Right ventricle myocardium superior (tissue), 1 donor: ENCODE measurements at regions not wholly inside any gene's neighbourhood (a gene's known extent, or its start where the extent isn't known, plus 50 kb on each side); places are given as distances from the start of the nearest gene placed in this dataset.
"Not testable (repeated sequence)": the region's sequence is repeated elsewhere in the genome, so short reads cannot be mapped to it uniquely, and the experiment has no call there.

Source experiments
- ATAC-seq: fragments of 200-7000 bp; cut with Tn5 transposase; one replicate; pipeline ENCODE4 v1.9.1; 2020; ENCODE audit warnings: mild to moderate bottlenecking; ENCODE audit not compliant: poor library complexity
- DNase-seq: peaks from one replicate; pipeline ENCODE4 v3.0.0-alpha.2; 2020
- intact Hi-C: fragments of 100-400 bp; cut with DNase I; formaldehyde crosslinking; loops from one replicate; pipeline ENCODE4 v1.11.2; 2022
- donor health status: DM: no; HTN: yes; CAD: no; lungs with severe emphysema.

GRCh38 chr16:17747081-17747756, 276.5 kb upstream of the XYLT1 start:
- DNase-seq (no peak), ATAC-seq (no peak)
- intact Hi-C loops, result no loop called here

GRCh38 chr16:17744921-17745572, 274.3 kb upstream of the XYLT1 start:
- no peak for ATAC-seq
- intact Hi-C loops, result no loop called here

GRCh38 chr16:17743578-17743977, 272.8 kb upstream of the XYLT1 start:
- DNase-seq (no peak), ATAC-seq (no peak)
- intact Hi-C loops, result no loop called here

More at GRCh38 chr16:17744921-17745572, 274.3 kb upstream of the XYLT1 start:
- no peak for DNase-seq

- DNase-seq, result no peak
- intact Hi-C loops, result no loop called here
Observed at GRCh38 chr16:17743158-17743557, 272.4 kb upstream of the XYLT1 start.

GRCh38 chr16:17735099-17735498, 264.3 kb upstream of the XYLT1 start:
- ATAC-seq, DNase-seq, intact Hi-C loops: not testable (repeated sequence)

More at GRCh38 chr16:17743158-17743557, 272.4 kb upstream of the XYLT1 start:
- ATAC-seq, result no peak

- DNase-seq (no peak), ATAC-seq (no peak)
- intact Hi-C loops, result no loop called here
Observed at GRCh38 chr16:17729820-17730219, 259.1 kb upstream of the XYLT1 start.

GRCh38 chr16:17728196-17728595, 257.4 kb upstream of the XYLT1 start:
- ATAC-seq (no peak), DNase-seq (no peak)
- intact Hi-C loops, result no loop called here

GRCh38 chr16:17724242-17724898, 253.6 kb upstream of the XYLT1 start:
- intact Hi-C loops, result no loop called here

GRCh38 chr16:17723531-17724134, 252.9 kb upstream of the XYLT1 start:
- DNase-seq (no peak), ATAC-seq (no peak)
- intact Hi-C loops, result no loop called here

More at GRCh38 chr16:17724242-17724898, 253.6 kb upstream of the XYLT1 start:
- ATAC-seq (no peak), DNase-seq (no peak)

- intact Hi-C loops, result no loop called here
- ATAC-seq (no peak), DNase-seq (no peak)
Observed at GRCh38 chr16:17718495-17718894, 247.7 kb upstream of the XYLT1 start.

GRCh38 chr16:17705847-17706246, 235.1 kb upstream of the XYLT1 start:
- DNase-seq, result no peak
- intact Hi-C loops, result no loop called here

GRCh38 chr16:17696616-17697015, 225.9 kb upstream of the XYLT1 start:
- DNase-seq (no peak), ATAC-seq (no peak)
- intact Hi-C loops, result no loop called here

More at GRCh38 chr16:17705847-17706246, 235.1 kb upstream of the XYLT1 start:
- ATAC-seq, result no peak

- intact Hi-C loops, result no loop called here
- ATAC-seq (no peak), DNase-seq (no peak)
Observed at GRCh38 chr16:17692484-17692883, 221.7 kb upstream of the XYLT1 start.

- intact Hi-C loops, result no loop called here
- DNase-seq (no peak), ATAC-seq (no peak)
Observed at GRCh38 chr16:17691899-17692176, 221.1 kb upstream of the XYLT1 start.

GRCh38 chr16:17691106-17691898, 220.5 kb upstream of the XYLT1 start:
- intact Hi-C loops, result no loop called here
- no peak for ATAC-seq
- DNase-seq, result no peak

- ATAC-seq, result no peak
- intact Hi-C loops, result no loop called here
- DNase-seq, result no peak
Observed at GRCh38 chr16:17685447-17685846, 214.7 kb upstream of the XYLT1 start.

GRCh38 chr16:17683281-17683680, 212.5 kb upstream of the XYLT1 start:
- DNase-seq (no peak), ATAC-seq (no peak)
- intact Hi-C loops, result no loop called here

- ATAC-seq (no peak), DNase-seq (no peak)
Observed at GRCh38 chr16:17676171-17676570, 205.4 kb upstream of the XYLT1 start.

GRCh38 chr16:17668386-17668785, 197.6 kb upstream of the XYLT1 start:
- no peak for ATAC-seq
- no peak for DNase-seq
- intact Hi-C loops, result no loop called here

More at GRCh38 chr16:17676171-17676570, 205.4 kb upstream of the XYLT1 start:
- intact Hi-C loops, result no loop called here
